ENCODE measurements at regions not wholly inside any gene's neighbourhood (a gene's known extent, or its start where the extent isn't known, plus 50 kb on each side); places are given as distances from the start of the nearest gene placed in this dataset.

GRCh38 chr7:46741181-46741580 lies 820.1 kb upstream of the IGFBP3 start:
- Histone ChIP-seq H3K36me3 (replicated peaks in 1 of 2) (no peaks in the 10 kb centered on the region), H3K4me1 (replicated peaks in 1 of 2) (no peaks in the 10 kb centered on the region), H3K27me3 (no peaks in the 10 kb centered on the region), H3K27ac (no peak overlapping the region), H3K4me3 (no peak overlapping the region), H3K9me3 (replicated peaks in 1 of 3) (no peaks in the 10 kb centered on the region)
- WGBS, 4 donors, result 92 to 96% (median 95%) methylated on average over 9 of the region's 9 CpGs
- TF ChIP-seq POLR2A (IDR thresholded peaks at IDR 0.05) (no peak), CTCF (IDR thresholded peaks at IDR 0.05) (no peak)
- DNase-seq, result no peak
- intact Hi-C loops (cut with DNase I), result no loop called here

DNA sequence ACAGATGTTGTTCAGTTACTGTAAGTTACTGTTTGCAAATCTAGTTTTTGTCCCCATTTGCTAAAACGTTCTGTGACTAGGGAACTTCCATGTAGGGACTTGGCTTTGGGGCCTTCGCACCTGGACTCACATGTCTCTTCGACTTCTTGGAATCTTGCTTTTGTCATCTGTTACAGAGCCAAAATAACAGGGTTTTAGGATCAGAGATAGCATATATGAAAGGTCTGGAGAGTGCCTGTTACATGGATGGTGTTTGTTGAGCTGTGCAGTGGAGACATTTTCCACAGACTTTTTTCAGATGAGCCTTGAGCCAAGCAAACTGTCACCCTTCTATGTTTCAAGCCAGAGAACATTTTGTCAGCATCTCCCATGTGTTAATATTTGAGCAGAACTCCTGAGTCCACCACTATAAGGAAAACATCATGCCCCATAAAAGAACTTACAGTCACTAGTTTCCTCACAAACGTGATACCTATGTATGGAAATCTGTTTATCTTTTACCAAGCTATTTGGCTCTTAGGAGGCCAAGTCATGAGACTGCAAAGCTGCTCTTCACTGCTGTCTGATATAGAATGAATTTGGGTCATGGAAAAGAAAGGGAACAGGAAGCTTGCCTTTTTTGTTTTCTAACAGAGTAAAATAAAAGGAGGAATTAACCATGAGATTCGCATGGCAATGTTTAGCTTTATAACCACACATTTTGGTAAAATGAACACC lies 818.6 kb upstream of the IGFBP3 start:
- Histone ChIP-seq H3K4me3 (no peak overlapping the region), H3K36me3 (replicated peaks in 1 of 2) (no peaks in the 10 kb centered on the region), H3K27me3 (no peaks in the 10 kb centered on the region), H3K4me1 (replicated peaks in 1 of 2) (no peaks in the 10 kb centered on the region), H3K9me3 (replicated peaks in 1 of 3) (no peaks in the 10 kb centered on the region), H3K27ac (no peak overlapping the region)
- intact Hi-C loops (cut with DNase I), result no loop called here
- TF ChIP-seq POLR2A (IDR thresholded peaks at IDR 0.05) (no peak), CTCF (IDR thresholded peaks at IDR 0.05) (no peak)
- peak in 2 of 7 donors; percentile 19 to 32 for DNase-seq
- WGBS, 4 donors, result 67 to 73% (median 69%) methylated on average over 5 of the region's 5 CpGs

DNA sequence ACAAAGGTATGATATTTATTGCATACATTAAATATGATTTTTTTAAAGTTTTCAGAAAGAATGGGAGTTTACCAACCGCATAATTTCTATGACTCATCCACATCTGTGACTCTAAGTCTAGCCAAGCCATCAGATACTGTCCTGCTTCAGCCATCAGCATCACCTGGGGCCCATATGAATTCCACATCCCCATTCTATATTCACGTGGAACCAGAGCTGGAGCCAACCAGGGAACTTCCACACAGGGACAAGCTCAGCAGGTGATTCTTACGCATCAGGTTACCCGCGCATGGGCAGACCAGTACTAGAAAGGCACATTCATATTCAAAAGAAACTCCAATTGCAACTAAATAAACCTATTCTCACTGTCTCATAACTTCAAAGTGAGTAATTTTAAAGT lies 817.7 kb upstream of the IGFBP3 start:
- 91 to 96% (median 94%) methylated on average over 5 of the region's 5 CpGs for WGBS, 4 donors
- Histone ChIP-seq H3K27ac (peak overlapping the region in 1 of 5 donors; percentile 8), H3K27me3 (no peaks in the 10 kb centered on the region), H3K4me3 (no peak overlapping the region), H3K36me3 (replicated peaks in 1 of 2) (no peaks in the 10 kb centered on the region), H3K4me1 (replicated peaks in 1 of 2) (no peaks in the 10 kb centered on the region), H3K9me3 (replicated peaks in 1 of 3) (no peaks in the 10 kb centered on the region)
- DNase-seq, result no peak
- intact Hi-C loops (cut with DNase I), result no loop called here
- no peak for TF ChIP-seq CTCF (IDR thresholded peaks at IDR 0.05)

DNA sequence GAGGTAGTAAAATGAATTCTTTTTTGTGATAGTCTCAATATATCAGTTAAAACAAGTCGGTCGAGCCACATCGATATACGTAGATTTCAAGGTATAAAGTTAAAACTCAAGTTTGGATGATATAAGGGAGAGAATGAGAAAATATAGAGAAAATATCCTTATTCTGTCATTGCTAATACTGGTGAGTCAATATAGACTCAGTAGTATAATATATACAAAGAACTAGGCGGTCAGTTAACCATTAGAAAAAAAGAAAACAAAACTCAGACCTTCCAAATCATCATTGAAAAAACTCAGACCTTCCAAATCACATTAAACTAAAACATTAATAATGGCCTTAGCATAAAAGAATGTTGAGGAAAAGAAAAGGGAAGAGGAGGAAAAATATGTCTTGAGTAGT lies 817.1 kb upstream of the IGFBP3 start:
- no peak for TF ChIP-seq CTCF (IDR thresholded peaks at IDR 0.05)
- no peak for TF ChIP-seq POLR2A (IDR thresholded peaks at IDR 0.05)
- H3K4me1 ChIP-seq (replicated peaks in 1 of 2), result no peaks in the 10 kb centered on the region
- WGBS, 4 donors, result 94 to 98% (median 96%) methylated on average over 5 of the region's 5 CpGs
- H3K9me3 ChIP-seq (replicated peaks in 1 of 3), result no peaks in the 10 kb centered on the region
- no peak overlapping the region for H3K27ac ChIP-seq
- no peak overlapping the region for H3K4me3 ChIP-seq
- no peaks in the 10 kb centered on the region for H3K36me3 ChIP-seq (replicated peaks in 1 of 2)
- H3K27me3 ChIP-seq, result no peaks in the 10 kb centered on the region
- intact Hi-C loops (cut with DNase I), result no loop called here
- DNase-seq, result no peak

Data from adrenal gland (tissue), 9 donors.